ENCODE measurements at regions not wholly inside any gene's neighbourhood (a gene's known extent, or its start where the extent isn't known, plus 50 kb on each side); places are given as distances from the start of the nearest gene placed in this dataset.

DNA sequence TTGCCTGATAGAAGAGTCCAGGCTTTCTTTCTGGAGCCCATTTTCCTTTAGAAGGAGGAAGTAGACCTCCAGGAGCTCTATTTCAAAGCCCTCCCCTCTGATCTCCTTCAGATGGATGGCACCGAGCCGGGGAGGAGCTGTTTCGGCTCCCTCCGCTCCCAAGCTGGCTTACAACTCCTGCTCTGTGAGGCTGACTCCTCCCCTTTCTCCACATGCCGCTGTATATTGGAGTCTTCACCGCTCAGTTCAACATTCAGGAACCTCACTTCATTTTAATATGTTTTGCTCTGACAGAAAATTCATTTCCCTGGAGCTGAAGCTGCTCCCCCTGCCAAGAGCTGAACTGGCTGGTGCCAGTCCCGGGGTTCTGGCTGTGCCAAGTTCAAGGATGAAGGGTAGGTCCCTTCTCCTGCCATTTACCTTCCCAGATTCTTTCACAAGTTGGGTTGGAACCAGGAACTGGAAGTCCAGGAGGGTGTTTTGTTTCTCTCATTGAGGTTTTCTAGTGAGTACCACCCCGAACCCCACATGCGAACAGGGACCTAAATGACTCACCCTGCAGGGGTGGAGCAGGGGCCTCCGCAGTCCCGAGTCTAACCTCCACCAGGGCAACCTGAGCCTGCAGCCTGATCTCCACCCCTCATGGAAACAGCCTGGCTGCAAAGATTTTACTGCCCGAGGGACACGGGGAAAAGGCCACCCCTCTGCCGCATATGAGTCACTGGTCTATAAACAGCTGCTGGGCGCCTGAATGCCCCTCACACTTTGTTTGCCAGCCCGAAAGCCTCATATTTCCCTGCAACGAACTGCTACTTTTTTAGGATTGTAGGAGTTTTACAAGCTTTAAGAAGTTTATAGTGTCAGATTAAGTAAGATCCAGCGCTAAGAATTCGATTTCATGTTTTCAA is 68.6 kb upstream of the FOXA2 start:
- no peak for DNase-seq (ENCODE audit: low read depth in 2 of 2, low spot score in 1 of 2)

DNA sequence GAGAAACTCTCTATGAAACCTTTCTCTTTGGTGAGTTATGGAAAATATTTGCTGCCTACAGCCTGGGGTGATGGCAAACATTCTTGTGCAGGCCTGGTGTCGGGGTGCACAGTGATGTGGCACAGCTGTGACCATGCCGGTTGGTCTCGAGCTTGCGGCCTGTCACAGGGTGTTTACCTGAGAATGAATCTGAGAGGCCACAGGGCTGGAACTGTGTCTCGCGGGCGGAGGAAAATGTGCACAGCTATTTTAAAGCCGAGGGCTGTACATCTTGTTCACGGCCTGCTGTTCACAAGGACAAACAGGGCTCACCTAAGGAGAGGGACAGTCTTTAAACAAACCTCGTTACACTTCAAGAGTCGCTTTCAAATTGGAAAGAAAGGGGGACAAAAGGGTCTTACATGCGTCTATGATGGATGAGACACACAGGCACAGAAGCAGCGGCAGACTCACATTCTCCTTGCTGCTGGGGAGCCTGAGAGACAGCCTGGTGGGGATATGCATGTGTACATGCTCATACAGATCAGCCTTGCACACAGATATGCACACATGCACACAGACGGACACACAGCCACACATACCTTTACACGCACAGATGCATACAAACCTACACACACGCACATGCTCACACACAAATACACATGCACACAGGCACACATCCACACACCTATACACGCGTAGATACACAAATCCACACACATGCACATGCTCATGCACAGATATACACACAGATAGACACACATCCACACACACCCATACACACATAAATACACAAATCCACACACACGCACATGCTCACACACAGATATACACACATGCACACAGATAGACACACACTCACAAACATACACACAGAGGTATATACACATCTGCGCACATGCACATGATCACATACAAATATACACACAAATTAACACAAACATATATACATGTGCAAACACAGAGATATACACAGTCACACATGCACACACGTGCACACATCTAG is 69.6 kb upstream of the FOXA2 start:
- no peak for DNase-seq (ENCODE audit: low read depth in 2 of 2, low spot score in 1 of 2)

- no peak for DNase-seq (ENCODE audit: low read depth in 2 of 2, low spot score in 1 of 2)
Measured at GRCh38 chr20:22663528-22664025, 79.2 kb upstream of the FOXA2 start.

- no peak for DNase-seq (ENCODE audit: low read depth in 2 of 2, low spot score in 1 of 2)
Measured at GRCh38 chr20:22667198-22667597, 82.8 kb upstream of the FOXA2 start.

DNA sequence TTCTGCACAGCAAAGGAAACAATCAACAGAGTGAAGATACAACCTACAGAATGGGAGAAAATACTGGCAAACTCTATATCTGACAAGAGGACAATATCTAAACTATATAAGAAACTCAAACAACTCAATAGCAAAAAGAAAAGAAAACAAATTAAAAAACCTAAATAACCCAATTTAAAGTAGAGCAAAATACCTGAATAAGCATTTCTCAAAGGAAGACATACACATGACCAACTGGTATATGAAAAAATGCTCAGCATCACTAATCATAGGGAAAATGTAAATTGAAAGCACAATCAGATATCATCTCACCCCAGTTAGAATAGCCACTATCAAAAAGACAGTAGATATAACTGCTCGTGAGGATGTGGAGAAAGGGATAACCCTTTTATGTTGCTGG is 87.8 kb upstream of the FOXA2 start:
- no peak for DNase-seq (ENCODE audit: low read depth in 2 of 2, low spot score in 1 of 2)

GRCh38 chr20:22673467-22673866 is 89.1 kb upstream of the FOXA2 start:
- no peak for DNase-seq (ENCODE audit: low read depth in 2 of 2, low spot score in 1 of 2)

DNA sequence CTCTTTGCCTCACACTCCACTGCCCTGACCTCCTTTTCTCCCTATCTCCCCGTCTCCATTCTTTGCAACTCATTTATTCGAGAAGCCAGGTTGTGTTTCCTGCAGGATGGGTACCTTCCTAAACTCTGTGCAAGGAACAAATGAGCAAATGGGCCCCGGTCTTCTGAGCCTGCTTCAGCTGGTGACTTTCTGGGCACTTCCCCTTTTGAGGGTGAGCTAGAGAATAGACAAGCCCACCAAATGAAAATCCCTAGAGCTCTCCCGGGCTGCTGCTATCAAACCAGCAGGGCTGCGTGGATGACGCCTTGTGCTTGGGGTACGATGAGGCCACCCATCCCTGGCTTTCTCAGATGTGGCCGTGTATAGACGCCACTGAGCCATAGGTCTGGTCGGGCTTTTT is 91.0 kb upstream of the FOXA2 start:
- no peak for DNase-seq (ENCODE audit: low read depth in 2 of 2, low spot score in 1 of 2)

DNA sequence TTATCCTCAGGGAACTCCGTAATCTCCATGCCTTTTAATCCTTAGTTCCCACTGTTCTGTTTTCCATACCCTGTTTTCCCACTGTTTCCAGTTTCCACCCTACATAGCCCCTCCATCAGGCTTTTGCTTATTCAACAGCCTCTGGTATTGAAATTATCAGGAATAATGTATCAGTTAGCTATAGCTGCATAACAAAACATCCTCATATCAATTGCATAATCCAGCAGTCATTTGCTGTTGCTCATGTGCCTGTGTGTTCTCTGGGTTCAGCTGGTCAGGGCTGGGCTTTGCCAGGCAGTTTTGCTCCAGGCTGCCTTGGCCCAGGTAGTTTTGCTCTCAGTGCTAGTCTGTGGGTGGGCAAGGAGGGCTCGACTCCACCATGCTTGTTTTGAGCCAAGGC is 94.3 kb upstream of the FOXA2 start:
- DNase-seq (ENCODE audit: low read depth in 2 of 2, low spot score in 1 of 2) = no peak

- DNase-seq (ENCODE audit: low read depth in 2 of 2, low spot score in 1 of 2) = no peak
Measured at GRCh38 chr20:22679197-22679596, 94.8 kb upstream of the FOXA2 start.

DNA sequence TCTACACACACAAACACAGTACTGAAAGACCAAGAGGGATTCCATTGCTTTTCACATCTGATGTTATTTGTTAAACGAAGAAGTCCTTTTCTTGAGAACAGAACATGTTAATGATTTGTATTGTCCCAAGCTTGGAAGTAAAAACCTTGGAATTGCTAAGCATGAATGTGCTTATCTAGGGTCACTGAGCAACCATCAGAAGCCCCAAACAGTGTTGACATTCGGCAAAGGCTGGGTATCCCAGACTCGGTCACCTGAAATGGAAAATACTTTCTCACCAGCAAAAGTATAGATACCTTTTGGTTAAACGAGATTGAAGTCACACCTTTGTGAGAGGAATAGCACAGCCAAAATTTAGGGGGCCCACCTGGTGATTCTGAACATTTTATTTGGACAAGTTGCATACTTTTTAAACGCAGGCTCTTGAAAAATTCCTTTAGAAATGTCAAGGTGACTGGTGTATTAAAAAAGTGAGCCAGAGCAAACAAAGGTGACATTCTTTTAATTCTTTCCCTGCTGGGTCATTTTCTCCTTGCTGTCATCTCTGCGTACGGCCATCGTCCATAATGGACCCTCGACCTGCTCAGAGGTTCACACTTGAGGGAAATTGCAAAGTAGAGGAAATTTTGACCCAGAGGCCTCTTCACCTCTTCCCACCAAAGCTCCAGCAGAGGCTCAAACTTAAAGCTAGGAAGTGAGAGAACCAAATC is 95.8 kb upstream of the FOXA2 start:
- DNase-seq (ENCODE audit: low read depth in 2 of 2, low spot score in 1 of 2) = no peak

DNA sequence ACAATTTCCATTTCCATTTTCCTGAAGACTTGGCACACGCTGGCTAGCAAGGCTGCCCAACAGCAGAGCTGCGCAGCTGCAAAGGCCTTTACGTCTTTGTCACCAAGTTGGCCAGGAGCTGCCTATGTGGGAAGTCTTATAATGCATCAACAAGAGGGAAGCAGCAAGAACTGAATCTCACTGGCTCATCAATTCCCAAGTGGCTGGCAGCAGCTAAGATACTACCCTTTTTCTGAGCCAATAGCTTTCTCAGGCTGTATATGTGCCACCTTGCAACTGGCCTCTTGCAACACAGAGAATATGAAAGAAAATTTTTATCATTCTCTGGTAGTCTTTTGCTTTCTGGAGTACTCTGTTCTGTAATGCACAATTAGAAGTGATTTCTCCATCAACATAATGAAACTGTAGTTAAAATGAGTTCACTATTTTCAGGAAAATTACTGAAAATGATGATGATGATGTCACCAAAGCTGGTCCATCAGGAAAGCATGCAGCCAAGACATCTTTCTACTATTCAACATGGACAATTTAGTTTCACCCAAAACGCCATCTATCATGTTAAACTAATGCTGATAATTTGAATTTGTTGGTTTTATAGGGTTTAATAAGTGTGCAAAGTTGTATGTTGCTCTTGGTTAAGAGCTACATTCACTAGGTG is 97.3 kb upstream of the FOXA2 start:
- no peak for DNase-seq (ENCODE audit: low read depth in 2 of 2, low spot score in 1 of 2)

GRCh38 chr20:22682381-22682780 is 98.0 kb upstream of the FOXA2 start:
- no peak for DNase-seq (ENCODE audit: low read depth in 2 of 2, low spot score in 1 of 2)

DNA sequence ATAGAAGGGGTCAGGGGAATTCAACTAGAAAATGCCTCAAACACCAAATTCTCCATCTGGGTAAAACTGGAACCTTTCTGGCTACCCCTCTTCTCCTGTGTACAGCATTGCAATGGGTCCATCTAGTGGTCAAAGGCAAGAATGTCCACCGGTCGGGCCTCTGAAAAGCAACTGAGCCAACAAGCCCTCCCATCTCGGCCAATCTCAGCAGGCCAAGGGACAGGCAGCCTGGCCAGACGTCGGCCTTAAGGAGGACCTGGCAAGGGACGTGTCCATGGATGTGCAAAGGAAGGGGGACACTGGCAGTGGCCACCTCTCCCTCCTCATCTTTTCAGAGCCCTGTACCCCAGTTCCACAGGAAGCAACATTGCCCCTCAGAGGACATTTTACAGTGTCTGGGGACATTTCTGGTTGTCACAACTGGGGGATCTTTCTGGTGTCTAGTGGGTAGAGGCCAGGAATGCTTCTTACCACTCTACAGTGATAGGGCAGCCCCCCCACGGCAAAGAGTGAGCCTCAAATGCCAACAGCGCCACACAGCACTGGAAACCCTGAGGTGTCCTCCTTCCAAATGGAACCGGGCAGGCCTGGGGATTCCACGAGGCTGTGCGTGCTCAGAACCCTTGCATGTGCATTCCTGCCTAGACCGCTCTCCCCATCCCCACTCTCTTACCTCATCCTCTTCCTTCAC is 99.8 kb upstream of the FOXA2 start:
- no peak for DNase-seq (ENCODE audit: low read depth in 2 of 2, low spot score in 1 of 2)

DNA sequence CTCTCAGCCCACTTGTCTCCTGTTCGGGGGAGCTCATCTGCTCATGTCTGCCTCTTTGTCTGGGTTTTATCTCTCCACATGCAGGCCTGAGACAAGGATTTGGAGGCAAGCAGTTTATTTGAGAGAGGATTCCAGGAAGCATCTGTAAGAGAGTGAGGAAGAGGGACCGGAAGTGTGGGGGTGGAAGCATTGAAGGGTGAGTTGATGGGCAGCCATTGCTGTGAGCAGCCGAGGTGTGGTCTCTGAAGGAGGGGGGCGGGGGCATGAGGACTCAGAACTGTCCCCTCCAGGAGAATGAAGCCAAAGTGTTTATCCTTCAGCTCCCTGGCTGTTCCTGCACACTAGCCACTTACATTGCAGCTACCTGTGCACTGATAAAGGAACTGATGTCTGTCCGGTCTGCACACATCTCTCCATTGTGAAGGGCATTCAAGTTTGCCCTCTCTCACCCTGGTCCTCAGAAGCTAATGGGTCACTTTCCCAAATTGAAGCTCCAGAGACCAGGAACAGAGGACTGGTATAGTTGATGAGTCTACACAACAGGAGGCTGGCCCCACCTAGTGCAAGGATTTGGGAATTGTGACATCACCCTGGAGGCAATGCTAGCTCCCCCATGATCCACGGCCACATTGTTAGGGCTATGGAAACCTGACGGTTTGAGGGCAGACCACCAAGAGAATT is 100.5 kb upstream of the FOXA2 start:
- DNase-seq (ENCODE audit: low read depth in 2 of 2, low spot score in 1 of 2) = no peak

- no peak for DNase-seq (ENCODE audit: low read depth in 2 of 2, low spot score in 1 of 2)
Measured at GRCh38 chr20:22686097-22686496, 101.7 kb upstream of the FOXA2 start.

DNA sequence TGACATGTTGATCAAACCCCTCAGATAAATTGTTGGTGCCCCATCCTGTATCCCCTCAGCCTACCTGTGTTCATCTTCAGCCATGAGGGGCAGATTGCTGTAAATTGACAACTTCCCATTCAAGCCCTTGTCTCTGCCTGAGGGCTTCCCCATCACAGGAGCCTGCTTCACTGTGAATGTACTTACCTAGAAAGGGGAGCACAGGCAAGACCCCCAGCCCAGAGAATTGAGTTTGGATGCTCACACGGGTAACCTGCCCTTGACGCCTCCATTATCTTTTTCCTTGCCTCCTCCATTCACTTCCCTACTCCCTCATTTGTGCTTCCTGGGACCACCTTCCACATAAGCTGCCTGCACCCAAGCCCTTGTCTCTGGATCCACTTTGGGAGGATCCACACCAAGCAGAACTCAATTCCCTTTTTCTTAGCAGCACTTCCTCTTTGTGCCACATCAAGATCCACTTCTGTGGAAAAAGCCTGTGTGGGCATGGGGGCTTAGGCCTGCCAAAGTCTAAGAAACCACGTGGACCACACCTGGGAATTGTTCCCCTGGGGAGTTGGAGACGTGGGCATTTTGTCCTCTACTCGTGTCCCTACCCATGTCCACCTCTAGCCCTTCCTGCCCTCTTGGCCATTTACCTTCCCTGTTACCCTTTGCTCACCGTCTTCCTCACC is 103.4 kb upstream of the FOXA2 start:
- no peak for DNase-seq (ENCODE audit: low read depth in 2 of 2, low spot score in 1 of 2)

GRCh38 chr20:22688485-22688884 is 104.1 kb upstream of the FOXA2 start:
- no peak for DNase-seq (ENCODE audit: low read depth in 2 of 2, low spot score in 1 of 2)

DNA sequence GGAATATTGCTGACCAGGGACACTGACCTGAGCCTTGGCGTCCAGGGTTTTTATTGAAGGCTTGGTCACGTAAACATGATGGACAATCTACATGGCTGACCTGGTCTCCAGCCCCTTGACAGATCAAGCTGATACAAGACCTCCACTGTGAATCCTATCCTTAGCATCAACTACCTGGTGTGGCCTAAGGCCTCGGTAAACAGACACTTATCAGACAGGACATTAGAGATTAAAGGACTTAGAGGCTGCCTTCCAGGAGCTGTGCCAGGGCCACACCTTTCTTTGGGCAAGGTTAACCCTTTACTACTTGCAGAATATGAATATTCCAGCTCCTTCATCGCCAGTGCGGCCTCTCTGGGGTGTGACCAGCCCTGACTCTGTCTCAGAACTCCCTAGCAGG is 104.9 kb upstream of the FOXA2 start:
- no peak for DNase-seq (ENCODE audit: low read depth in 2 of 2, low spot score in 1 of 2)

GRCh38 chr20:22690000-22690399 is 105.6 kb upstream of the FOXA2 start:
- no peak for DNase-seq (ENCODE audit: low read depth in 2 of 2, low spot score in 1 of 2)

Data from stimulated activated CD8-positive, alpha-beta memory T cell treated with anti-CD3 and anti-CD28 coated beads, Interleukin-4, amount 100 ng/mL, for 1 hour (primary cell).